Tibial artery (tissue), 4 donors: ENCODE measurements at regions not wholly inside any gene's neighbourhood (a gene's known extent, or its start where the extent isn't known, plus 50 kb on each side); places are given as distances from the start of the nearest gene placed in this dataset.

ENCODE experiments used
- DNase-seq, 2 donors: peaks; one replicate each; pipeline ENCODE4 v3.0.0-alpha.2; 2019
- H3K27ac ChIP-seq, 2 donors: fragments of 200-600 bp; sonication (generic) in 1 of 2; 1 replicate in 1 of 2; 2 replicates in 1 of 2; pipeline ENCODE4 v1.5.1; 2018 to 2019; ENCODE audit warnings: mild to moderate bottlenecking in 1 of 2
- H3K27me3 ChIP-seq, 2 donors: fragments of 200-600 bp; sonication (generic) in 1 of 2; one replicate each; pipeline versions ENCODE4 v1.5.1 to v1.6.0; 2016 to 2019
- H3K36me3 ChIP-seq, 3 donors: fragments of 200-600 bp; sonication (generic) in 2 of 3; one replicate each; pipeline ENCODE4 v1.5.1; 2016 to 2019; ENCODE audit warnings: mild to moderate bottlenecking in 2 of 3
- H3K4me1 ChIP-seq, 4 donors: fragments of 200-600 bp; sonication (generic) in 2 of 4; 1 replicate in 3 of 4; 2 replicates in 1 of 4; pipeline ENCODE4 v1.5.1; 2016 to 2019
- H3K4me3 ChIP-seq, 2 donors: fragments of 200-600 bp; sonication (generic) in 1 of 2; 1 replicate in 1 of 2; 2 replicates in 1 of 2; pipeline ENCODE4 v1.5.1; 2018 to 2019; ENCODE audit warnings: mild to moderate bottlenecking in 2 of 2
- H3K9me3 ChIP-seq, 3 donors: fragments of 200-600 bp; sonication (generic) in 1 of 3; one replicate each; pipeline ENCODE4 v1.5.1; 2016 to 2019
- intact Hi-C: fragments of 100-400 bp; cut with DNase I; formaldehyde crosslinking; loops from one replicate; pipeline ENCODE4 v1.15.0; 2023; ENCODE audit warnings: low total_unique reads
- TF ChIP-seq, protein P1 (sequence below), 2 experiments: fragments of 200-600 bp in 1 of 2; fragments of 450-650 bp in 1 of 2; IDR thresholded peaks; one replicate each; pipeline ENCODE4 v1.5.1; 2017 to 2019; ENCODE audit warnings: antibody characterized with exemption in 2 of 2, mild to moderate bottlenecking in 1 of 2, moderate library complexity in 1 of 2

DNA sequence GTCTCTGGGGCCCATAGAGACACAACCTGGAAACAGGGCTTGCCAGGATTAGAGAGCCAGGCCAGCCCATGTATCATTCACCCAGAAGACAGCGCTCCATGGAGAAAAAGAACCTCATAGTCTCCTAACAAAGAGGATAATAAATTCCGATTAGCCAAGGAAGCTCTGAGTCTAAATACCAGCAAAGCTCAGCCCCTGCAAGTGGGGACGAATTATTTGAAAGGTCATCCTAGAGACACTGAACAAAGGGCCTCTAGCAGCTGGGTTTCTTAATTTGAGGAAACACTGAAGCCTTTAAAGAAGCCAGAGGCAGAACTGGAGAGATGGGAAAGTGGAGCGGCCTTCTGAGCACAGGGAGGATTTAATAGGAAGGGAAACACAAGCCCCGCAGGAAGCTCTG, 287.1 kb upstream of the ZNF462 start:
- no peak for DNase-seq
- H3K9me3 ChIP-seq = peaks cover 0 to 6% (median 0%) of the 10 kb centered on the region in 3 donors
- intact Hi-C loops = no loop called here
- no peaks in the 10 kb centered on the region for H3K27me3 ChIP-seq
- no peak overlapping the region for H3K4me3 ChIP-seq
- TF ChIP-seq, protein P1, sequence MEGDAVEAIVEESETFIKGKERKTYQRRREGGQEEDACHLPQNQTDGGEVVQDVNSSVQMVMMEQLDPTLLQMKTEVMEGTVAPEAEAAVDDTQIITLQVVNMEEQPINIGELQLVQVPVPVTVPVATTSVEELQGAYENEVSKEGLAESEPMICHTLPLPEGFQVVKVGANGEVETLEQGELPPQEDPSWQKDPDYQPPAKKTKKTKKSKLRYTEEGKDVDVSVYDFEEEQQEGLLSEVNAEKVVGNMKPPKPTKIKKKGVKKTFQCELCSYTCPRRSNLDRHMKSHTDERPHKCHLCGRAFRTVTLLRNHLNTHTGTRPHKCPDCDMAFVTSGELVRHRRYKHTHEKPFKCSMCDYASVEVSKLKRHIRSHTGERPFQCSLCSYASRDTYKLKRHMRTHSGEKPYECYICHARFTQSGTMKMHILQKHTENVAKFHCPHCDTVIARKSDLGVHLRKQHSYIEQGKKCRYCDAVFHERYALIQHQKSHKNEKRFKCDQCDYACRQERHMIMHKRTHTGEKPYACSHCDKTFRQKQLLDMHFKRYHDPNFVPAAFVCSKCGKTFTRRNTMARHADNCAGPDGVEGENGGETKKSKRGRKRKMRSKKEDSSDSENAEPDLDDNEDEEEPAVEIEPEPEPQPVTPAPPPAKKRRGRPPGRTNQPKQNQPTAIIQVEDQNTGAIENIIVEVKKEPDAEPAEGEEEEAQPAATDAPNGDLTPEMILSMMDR (IDR thresholded peaks at IDR 0.05) = no peak
- H3K4me1 ChIP-seq = no peaks in the 10 kb centered on the region
- H3K27ac ChIP-seq = no peak overlapping the region
- H3K36me3 ChIP-seq = no peaks in the 10 kb centered on the region

DNA sequence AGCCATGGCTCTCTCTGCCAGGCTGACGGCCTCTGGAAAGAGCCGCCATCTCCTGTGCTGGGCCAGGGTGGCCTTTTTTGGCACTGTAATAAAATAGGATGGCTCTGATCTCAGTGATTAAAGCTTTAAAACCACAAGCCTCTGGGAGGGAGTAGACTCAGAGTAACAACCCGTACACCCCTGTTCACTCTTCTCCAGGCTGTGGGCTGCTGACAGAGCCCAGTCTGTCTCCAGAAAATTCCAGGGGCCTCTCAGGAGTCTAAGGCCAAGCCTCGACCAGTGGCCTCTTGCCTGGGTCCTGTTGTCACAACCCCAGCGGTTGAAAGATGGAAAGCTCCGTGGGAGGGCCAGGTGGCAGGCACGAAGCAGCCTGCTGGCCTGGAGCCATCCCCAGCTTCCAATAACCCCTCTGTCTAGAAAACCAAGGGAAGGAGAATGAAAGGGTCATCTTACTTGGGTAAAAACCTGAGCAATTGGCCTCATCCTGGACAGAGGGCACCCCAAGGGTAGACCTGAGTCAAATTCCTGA, 286.7 kb upstream of the ZNF462 start:
- no peak overlapping the region for H3K27ac ChIP-seq
- no peaks in the 10 kb centered on the region for H3K36me3 ChIP-seq
- TF ChIP-seq, protein P1 (IDR thresholded peaks at IDR 0.05) = no peak
- H3K4me3 ChIP-seq = no peak overlapping the region
- no peaks in the 10 kb centered on the region for H3K4me1 ChIP-seq
- H3K27me3 ChIP-seq = no peaks in the 10 kb centered on the region
- DNase-seq = no peak
- intact Hi-C loops = no loop called here
- H3K9me3 ChIP-seq = peaks cover 0 to 6% (median 0%) of the 10 kb centered on the region in 3 donors

DNA sequence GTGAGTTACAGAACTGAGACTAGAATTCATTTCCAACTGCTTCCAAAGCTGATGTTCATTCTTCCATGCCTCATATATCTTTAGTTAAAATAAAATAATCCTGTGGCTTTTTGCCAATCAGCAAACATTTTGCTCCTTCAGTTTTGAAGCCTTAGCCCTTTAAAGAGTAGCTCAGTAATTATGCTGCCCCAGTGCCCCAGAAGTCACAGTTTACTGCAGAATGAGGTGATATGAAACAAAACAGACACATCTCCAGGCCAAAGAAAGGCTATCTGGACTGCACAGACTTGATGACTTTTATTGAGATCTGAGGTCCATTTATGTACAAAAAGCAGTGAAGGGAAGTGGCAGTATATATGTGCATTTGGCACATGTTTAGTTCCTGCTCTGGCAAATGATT, 285.8 kb upstream of the ZNF462 start:
- no peak for DNase-seq
- intact Hi-C loops = no loop called here
- no peak overlapping the region for H3K4me3 ChIP-seq
- no peaks in the 10 kb centered on the region for H3K36me3 ChIP-seq
- TF ChIP-seq, protein P1 (IDR thresholded peaks at IDR 0.05) = no peak
- no peaks in the 10 kb centered on the region for H3K4me1 ChIP-seq
- H3K27ac ChIP-seq = no peak overlapping the region
- peaks cover 0 to 6% (median 0%) of the 10 kb centered on the region in 3 donors for H3K9me3 ChIP-seq
- H3K27me3 ChIP-seq = no peaks in the 10 kb centered on the region

DNA sequence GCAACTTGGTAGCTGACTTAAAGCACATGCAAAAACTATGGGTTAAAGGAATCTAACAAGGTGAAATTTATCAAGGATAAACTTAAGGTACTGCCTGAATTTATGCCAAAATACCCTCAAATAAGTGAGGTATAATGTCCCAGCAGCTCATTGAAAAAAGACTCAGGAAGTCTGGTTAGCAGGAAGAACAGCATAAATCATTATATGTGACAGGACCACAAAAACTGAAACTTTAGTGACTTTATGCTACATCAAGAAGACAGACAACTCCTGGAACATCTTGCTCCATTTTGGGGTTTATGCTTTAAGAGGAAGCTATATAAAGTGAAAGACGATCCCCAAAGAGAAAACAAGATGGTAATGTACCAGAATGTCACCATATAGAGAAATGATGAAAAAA, 282.4 kb upstream of the ZNF462 start:
- TF ChIP-seq, protein P1 (IDR thresholded peaks at IDR 0.05) = no peak
- intact Hi-C loops = no loop called here

DNA sequence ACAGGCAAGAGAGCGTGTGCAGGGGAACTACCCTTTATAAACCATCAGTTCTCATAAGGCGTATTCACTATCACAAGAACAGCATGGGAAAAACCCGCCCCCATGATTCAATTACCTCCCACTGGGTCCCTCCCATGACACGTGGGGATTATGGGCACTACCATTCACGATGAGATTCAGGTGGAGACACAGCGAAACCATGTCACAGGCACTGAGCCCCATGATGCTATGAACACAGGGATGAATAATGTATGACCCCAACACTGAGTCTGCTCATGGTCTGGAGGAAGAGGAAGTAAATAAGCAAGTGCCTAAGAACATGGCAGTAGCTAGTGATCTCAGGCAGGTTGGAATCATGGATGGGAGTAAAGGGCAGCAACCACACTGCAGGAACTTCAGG, 281.0 kb upstream of the ZNF462 start:
- TF ChIP-seq, protein P1 (IDR thresholded peaks at IDR 0.05) = no peak
- Histone ChIP-seq H3K27ac (no peak overlapping the region), H3K36me3 (no peaks in the 10 kb centered on the region), H3K4me1 (no peaks in the 10 kb centered on the region), H3K9me3 (peaks cover 0 to 6% (median 0%) of the 10 kb centered on the region in 3 donors), H3K4me3 (no peak overlapping the region), H3K27me3 (no peaks in the 10 kb centered on the region)
- intact Hi-C loops = no loop called here
- DNase-seq = no peak

More for the DNA sequence above, 282.4 kb upstream of the ZNF462 start:
- H3K27me3 ChIP-seq = no peaks in the 10 kb centered on the region
- no peaks in the 10 kb centered on the region for H3K4me1 ChIP-seq
- H3K27ac ChIP-seq = no peak overlapping the region
- peaks cover 0 to 6% (median 0%) of the 10 kb centered on the region in 3 donors for H3K9me3 ChIP-seq
- no peaks in the 10 kb centered on the region for H3K36me3 ChIP-seq
- DNase-seq = no peak
- H3K4me3 ChIP-seq = no peak overlapping the region

DNA sequence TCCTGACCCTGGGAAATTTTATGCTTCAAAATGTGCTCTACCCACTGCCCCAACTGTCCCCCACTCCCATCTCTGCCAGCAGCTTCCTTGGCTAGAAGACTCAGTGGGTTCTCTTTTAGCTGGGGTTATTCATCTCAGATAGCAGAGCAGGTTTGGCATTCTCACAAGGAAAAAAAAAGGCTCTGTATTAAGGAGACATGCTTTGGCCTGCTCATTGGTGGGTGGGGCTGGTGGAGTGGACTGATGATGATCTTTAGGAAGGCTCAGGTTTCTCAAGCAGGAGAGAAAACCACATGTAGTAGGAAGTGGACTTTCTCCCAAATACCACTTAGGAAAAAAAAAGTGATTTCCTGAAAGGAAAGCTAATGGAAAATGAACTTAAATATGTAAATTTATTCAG, 279.2 kb upstream of the ZNF462 start:
- Histone ChIP-seq H3K4me1 (no peaks in the 10 kb centered on the region), H3K4me3 (no peak overlapping the region), H3K27me3 (no peaks in the 10 kb centered on the region), H3K36me3 (no peaks in the 10 kb centered on the region), H3K9me3 (no peaks in the 10 kb centered on the region), H3K27ac (no peak overlapping the region)
- TF ChIP-seq, protein P1 (IDR thresholded peaks at IDR 0.05) = no peak
- intact Hi-C loops = no loop called here
- DNase-seq = no peak
